GM19023 (cell line): ENCODE measurements at regions not wholly inside any gene's neighbourhood (a gene's known extent, or its start where the extent isn't known, plus 50 kb on each side); places are given as distances from the start of the nearest gene placed in this dataset.
A peak's percentile ranks its signal among the peaks of the same experiment; 100 is the strongest.

Experiments
- ATAC-seq: cut with Tn5 transposase; IDR thresholded peaks from one replicate; pipeline ENCODE4 v1.9.1; 2021; ENCODE audit warnings: mild to moderate bottlenecking, moderate library complexity; ENCODE audit not compliant: unreplicated experiment

- no peak for ATAC-seq
Observed at GRCh38 chr14:61193476-61193875, 87.7 kb downstream of the TMEM30B start.

- ATAC-seq: no peak
Observed at GRCh38 chr14:61192989-61193388, 88.1 kb downstream of the TMEM30B start.

DNA sequence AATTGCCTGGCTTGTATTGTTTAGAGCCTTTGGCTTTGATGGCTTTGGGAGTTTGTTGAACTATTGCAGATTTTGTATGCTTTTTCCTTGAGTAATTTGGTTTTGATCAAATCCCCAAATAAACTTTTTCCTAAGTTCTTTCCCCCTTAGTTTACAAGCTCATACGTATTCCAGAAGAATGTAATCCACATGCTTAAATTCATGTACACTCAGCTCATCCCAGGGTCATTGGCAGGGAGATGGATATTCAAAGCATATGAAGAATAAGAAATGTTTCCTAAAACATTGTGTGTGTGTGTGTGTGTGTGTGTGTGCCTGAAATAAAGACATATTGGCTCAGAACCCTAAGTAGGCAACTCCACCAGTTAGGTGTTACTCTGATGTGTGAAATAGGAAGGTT, 89.4 kb downstream of the TMEM30B start:
- no peak for ATAC-seq

GRCh38 chr14:61190341-61190740, 90.8 kb downstream of the TMEM30B start:
- ATAC-seq: no peak

DNA sequence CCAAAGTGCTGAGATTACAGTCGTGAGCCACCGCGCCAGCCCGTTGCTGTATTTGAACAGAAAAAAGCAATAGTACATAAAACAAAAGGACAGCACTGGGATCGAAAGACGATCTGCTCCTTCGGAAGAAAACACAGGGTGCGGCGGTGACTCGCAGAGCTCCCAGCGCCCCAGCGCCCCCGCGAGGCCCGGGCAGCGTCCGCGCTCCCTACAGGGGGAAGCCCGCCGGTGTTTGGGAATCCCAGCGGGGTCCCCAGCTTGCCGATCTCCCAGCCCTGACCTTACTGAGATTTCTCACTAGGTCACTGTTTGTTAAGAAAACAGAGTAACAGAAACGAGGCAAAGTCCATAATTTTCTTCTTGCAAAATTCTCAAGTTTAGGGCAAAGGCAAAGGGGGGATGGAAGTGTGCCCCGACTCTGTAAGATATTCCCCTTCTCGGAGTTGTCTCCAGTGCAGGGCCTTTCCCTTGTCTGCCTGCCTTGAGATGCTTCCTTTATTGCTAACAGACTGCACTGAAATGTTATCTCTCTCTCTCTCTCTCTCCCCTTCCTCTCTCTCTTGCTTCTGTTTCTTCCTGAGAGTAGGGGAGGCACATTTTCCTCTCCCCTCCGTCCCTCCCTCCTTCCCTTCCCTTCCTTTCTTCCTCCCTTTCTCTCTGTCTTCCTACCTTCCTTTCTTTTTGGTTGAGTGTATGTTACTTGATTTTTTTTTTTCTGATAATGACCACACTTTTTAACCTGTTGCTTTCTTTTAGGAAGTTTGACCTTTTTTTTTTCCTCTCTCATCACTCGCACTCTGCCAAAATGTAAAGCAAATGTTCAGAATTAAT, 91.9 kb downstream of the TMEM30B start:
- ATAC-seq: peak; percentile 69

GRCh38 chr14:61188196-61188595, 92.9 kb downstream of the TMEM30B start:
- no peak for ATAC-seq

DNA sequence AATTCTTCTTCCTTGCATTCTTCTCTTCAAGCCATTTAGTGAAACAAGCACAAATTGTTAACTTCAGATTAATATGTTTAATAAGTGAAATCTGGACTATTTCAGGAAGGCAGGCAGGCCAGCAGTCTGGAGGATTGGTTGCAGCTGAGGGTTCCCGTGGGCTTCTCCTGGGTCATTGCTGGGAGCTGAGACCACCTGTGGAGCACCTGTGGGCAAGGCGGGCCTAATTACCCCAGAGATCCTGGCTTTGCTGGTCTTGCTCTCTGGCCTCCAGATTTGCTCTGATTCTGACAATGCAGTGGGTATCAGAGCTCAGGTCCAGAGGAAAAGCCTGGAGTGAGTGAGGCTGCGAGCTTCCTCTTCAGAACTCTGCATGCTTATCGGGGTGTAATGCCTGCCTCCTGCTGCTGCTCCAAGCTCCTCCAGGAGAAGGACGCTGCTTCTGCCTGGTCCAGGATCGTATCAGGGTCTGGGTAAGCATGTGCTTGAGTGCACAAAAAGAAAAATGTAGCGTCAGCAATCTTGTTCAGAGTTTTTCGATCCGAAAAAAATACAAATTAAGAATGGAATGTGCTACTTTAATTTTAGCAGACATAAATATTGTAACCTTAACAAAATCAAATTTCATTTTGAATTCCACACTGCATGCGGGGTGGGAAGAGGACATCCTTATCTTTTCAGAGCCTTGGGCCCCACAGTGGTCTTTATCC, 93.8 kb downstream of the TMEM30B start:
- no peak for ATAC-seq

DNA sequence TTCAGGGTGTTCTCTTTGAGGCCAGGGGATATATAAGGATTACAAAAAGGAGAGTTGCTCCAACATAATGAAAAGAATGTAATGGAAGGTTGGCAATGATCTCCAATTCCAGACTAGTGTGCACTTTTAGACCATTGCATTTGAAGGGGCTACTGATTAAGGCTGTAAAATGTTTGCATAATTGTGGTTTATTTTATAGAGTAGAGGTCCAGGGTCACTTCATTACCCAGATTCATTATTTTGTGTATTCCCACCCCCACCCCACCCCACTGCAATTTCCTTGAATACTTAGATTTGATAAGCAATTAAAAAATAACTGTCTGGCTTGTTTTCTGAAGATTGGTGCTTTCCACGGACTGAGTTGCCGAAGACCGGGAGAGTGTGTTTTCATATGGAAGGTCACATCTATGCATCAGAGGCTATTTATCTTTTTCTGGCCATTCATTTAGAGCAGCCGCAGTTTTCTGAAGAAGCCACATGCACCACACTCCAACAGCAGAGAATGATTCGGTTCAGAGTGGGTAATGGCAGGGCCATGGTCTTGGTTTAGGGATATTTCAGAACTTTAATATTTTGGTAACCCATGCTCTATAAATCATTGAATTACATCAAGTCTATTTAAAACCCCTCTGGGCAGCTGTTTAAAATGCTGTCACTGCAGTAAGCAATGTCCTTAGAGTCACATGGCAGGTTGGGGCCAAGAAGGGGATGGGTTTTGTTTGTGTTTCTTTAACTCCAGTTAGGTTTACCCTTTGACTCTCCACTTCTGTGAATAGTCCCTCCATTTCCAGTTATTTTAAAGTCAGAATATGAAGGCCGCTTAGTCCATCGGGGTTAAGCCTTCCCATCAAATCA, 94.6 kb downstream of the TMEM30B start:
- no peak for ATAC-seq

DNA sequence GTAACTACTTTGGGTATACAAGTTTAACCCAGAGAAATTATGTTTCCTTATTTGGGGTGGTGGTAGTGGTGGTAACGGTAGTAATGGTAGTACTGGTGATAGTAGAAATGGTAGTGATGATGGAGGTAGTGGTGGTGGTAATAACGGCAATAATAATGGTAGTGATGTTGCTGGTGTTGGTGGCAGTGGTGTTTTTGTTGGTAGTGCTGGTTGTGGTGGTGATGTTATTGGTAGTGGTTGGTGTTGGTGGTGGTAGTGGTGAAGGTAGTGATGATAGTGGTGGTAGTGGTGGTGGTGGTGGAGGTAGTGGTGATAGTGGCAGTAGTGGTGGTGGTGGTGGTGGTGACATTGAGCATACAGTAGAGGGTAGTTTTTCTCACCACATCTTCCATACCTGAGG, 95.6 kb downstream of the TMEM30B start:
- ATAC-seq: no peak

DNA sequence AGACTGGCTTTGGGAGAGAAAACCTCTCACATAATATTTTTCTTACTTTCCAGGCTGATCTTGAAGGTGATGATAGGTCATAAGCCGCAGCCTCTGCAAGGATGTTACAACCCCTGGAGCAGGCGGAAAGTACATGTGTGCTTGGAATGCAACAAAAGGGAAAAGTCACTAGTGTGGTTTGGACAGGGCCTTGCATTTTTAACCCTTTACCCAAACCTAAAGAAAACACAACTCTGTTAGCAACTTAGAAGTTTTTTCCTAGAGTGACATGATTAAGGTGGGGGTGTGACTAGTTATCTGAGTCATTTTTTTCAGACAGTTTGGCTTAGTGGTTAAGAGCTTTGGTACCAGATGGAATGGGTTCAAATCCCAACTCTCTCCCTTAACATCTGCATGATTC, 97.0 kb downstream of the TMEM30B start:
- ATAC-seq: no peak

GRCh38 chr14:61183196-61183885, 97.8 kb downstream of the TMEM30B start:
- no peak for ATAC-seq

DNA sequence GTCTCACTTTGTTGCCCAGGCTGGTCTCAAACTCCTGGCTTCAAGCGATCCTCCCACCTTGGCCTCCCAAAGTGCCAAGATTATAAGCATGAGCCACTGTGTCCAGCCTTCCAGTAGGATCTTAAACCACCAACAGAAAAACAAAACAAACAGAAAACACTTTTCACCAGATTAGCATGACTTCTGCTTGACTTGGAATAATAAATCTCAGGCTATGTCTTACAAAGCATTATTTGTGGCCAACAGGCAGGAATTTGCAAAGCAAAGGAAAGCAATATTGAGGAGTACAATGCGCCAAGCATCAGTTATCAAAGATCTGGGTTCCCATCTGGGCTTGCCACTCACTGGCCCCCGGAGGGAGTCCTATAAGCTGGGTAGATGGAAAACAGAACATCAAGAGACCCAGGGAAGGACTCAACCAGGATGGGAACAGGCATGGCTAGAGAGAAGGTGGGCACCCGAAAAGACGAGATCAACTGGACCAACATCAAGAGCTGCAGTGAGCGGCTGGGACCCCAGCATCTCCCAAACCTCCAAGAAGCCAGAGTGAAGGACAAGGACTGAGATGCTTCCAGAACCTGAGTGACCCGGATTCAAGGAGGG, 101.2 kb downstream of the TMEM30B start:
- ATAC-seq: no peak

GRCh38 chr14:61179061-61179690, 102.0 kb downstream of the TMEM30B start:
- ATAC-seq: no peak

DNA sequence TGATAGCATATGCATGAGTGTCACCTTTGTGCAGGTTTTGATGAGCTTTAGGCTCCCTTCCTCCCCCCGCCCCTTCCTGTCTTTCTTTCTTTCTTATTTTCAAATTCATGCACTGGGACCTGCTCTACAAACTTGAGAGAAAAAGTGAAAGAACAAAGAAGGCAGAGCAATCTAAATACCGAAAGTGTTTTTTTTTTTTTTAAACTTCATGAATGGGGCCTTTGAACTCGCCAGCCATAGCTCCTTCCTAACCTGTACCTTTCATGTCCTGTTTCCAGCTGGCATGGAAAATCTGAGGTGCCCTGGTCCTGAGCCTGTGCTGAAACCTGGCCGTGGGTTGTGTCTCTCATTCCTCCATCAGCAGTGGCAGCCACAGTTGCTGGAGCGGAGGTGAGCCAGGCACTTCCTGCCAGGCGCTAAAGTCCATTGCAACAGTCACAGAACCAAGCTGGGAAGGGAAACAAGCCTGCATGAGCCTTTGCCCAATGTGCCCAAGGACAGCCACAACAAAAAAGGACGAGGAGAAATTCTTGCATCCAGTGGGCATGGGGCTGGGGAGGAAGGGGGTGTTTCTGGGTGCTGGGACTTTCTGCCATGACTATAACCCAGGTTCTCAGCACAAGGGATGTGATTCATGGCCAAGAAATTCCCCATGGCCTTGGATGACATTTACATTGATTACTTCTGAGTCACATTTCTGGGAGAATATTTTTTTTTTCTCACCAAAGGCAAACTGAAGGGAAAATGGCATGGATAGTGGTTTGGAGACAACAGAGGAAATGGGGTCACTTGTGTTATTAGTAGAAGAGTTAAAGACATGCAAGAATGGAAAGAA, 102.7 kb downstream of the TMEM30B start:
- ATAC-seq: no peak

- no peak for ATAC-seq
Observed at GRCh38 chr14:61177279-61178225, 103.6 kb downstream of the TMEM30B start.

GRCh38 chr14:61176686-61177085, 104.5 kb downstream of the TMEM30B start:
- no peak for ATAC-seq

GRCh38 chr14:61174987-61175386, 106.2 kb downstream of the TMEM30B start:
- no peak for ATAC-seq

DNA sequence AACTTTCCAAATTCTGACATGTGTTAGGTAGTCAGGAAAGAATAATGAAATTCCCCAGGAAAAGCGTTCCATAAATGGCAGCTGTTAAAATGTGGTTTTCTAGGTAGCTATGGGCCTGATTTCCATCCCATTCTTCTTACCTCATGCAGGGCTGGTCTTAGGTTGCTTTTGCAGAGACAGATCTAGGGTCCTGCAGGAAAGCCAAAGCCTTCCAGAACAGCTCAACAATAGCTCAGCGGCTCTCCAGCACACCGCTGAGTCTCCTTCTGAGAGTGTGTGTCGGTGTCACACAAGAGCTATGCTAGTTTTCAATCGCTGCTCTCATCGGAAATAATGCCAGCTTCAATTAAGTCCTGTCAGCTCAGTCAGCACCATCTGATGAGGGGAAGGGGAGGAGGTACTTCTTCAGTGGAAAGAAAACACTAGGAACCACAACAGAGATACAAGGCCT, 106.7 kb downstream of the TMEM30B start:
- ATAC-seq: no peak
